ENCODE measurements at regions not wholly inside any gene's neighbourhood (a gene's known extent, or its start where the extent isn't known, plus 50 kb on each side); places are given as distances from the start of the nearest gene placed in this dataset.

DNA sequence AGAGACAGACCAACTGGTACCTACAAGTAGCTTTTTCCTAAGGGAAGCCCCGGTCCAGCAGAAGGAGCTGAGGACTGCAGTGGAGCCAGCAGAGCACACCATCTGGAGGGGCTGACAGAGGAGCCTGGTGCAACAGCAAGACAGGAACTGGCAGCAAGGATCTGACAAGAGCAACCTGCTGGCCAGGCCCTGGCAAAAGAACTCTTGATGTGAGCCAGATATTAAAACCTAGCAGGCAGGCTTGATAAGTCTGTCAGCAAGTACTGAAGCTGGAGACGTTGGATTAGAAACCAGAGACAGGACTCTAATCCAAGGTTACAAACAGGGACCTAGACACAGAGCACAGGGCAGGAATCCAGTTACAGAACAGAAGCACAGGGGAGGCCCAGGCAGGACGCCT is 260.7 kb upstream of the MGAT5 start:
- TF ChIP-seq, protein P1, sequence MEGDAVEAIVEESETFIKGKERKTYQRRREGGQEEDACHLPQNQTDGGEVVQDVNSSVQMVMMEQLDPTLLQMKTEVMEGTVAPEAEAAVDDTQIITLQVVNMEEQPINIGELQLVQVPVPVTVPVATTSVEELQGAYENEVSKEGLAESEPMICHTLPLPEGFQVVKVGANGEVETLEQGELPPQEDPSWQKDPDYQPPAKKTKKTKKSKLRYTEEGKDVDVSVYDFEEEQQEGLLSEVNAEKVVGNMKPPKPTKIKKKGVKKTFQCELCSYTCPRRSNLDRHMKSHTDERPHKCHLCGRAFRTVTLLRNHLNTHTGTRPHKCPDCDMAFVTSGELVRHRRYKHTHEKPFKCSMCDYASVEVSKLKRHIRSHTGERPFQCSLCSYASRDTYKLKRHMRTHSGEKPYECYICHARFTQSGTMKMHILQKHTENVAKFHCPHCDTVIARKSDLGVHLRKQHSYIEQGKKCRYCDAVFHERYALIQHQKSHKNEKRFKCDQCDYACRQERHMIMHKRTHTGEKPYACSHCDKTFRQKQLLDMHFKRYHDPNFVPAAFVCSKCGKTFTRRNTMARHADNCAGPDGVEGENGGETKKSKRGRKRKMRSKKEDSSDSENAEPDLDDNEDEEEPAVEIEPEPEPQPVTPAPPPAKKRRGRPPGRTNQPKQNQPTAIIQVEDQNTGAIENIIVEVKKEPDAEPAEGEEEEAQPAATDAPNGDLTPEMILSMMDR (conservative IDR thresholded peaks at IDR 0.05; ENCODE audit: low read depth, low read length), result no peak
- no peak for TF ChIP-seq SMC3 (IDR thresholded peaks at IDR 0.05; ENCODE audit: low read depth, low read length)
